Neural cell (in vitro differentiated cells): ENCODE measurements at regions not wholly inside any gene's neighbourhood (a gene's known extent, or its start where the extent isn't known, plus 50 kb on each side); places are given as distances from the start of the nearest gene placed in this dataset.

ENCODE experiments used
- CTCF ChIP-seq: fragments of 450-650 bp; IDR thresholded peaks from 2 replicates; pipeline ENCODE4 v1.5.1; 2014; ENCODE audit warnings: antibody characterized with exemption, mild to moderate bottlenecking, moderate library complexity; ENCODE audit not compliant: poor library complexity, severe bottlenecking
- EP300 ChIP-seq: fragments of 450-650 bp; conservative IDR thresholded peaks from 2 replicates; pipeline ENCODE4 v1.6.1; 2014; ENCODE audit warnings: antibody characterized with exemption, mild to moderate bottlenecking, moderate library complexity; ENCODE audit not compliant: poor library complexity, severe bottlenecking
- EZH2 ChIP-seq: fragments of 200-600, 300-800 bp; shearing (Covaris generic), sonication (generic); IDR thresholded peaks from 2 replicates; pipeline ENCODE4 v1.6.1; 2014; ENCODE audit warnings: antibody characterized with exemption, low read length, borderline replicate concordance, mild to moderate bottlenecking; ENCODE audit not compliant: insufficient read depth, poor library complexity, severe bottlenecking
- POLR2AphosphoS5 ChIP-seq: IDR thresholded peaks from 2 replicates; pipeline ENCODE4 v1.6.1; 2012
- REST ChIP-seq: IDR thresholded peaks from 2 replicates; pipeline ENCODE4 v1.6.1; 2012; ENCODE audit warnings: borderline replicate concordance
- TAF1 ChIP-seq: IDR thresholded peaks from 2 replicates; pipeline ENCODE4 v1.6.1; 2012; ENCODE audit warnings: low read depth

- TF ChIP-seq CTCF (no peak), POLR2AphosphoS5 (no peak), TAF1 (no peak), EP300 (no peak), REST (no peak), EZH2 (no peak)
These were observed 820.5 kb downstream of the MCTP2 start for GRCh38 chr15:95051861-95052260.
